ENCODE measurements at regions not wholly inside any gene's neighbourhood (a gene's known extent, or its start where the extent isn't known, plus 50 kb on each side); places are given as distances from the start of the nearest gene placed in this dataset.

GRCh38 chr21:35968564-35968963, 91.8 kb downstream of the SETD4 start:
- no peak for TF ChIP-seq CTCF (IDR thresholded peaks at IDR 0.05)
- no peak for TF ChIP-seq POLR2A (IDR thresholded peaks at IDR 0.05)
- TF ChIP-seq EP300 (IDR thresholded peaks at IDR 0.05) = no peak

Measured in tibial nerve (tissue), 4 donors.